GM19452 (cell line): ENCODE measurements at regions not wholly inside any gene's neighbourhood (a gene's known extent, or its start where the extent isn't known, plus 50 kb on each side); places are given as distances from the start of the nearest gene placed in this dataset.

Experiments
- ATAC-seq: cut with Tn5 transposase; IDR thresholded peaks from one replicate; pipeline ENCODE4 v1.9.1; 2021; ENCODE audit not compliant: unreplicated experiment

- no peak for ATAC-seq
Measured at GRCh38 chr5:125836256-125836655, 587.0 kb upstream of the GRAMD2B start.

- ATAC-seq: no peak
Measured at GRCh38 chr5:125837866-125838265, 585.3 kb upstream of the GRAMD2B start.

GRCh38 chr5:125847561-125847960 is 575.6 kb upstream of the GRAMD2B start:
- no peak for ATAC-seq

GRCh38 chr5:125848751-125849150 is 574.5 kb upstream of the GRAMD2B start:
- ATAC-seq: no peak

- ATAC-seq: no peak
Measured at GRCh38 chr5:125856949-125857348, 566.3 kb upstream of the GRAMD2B start.

- ATAC-seq: no peak
Measured at GRCh38 chr5:125863579-125863978, 559.6 kb upstream of the GRAMD2B start.

GRCh38 chr5:125865166-125865815 is 557.9 kb upstream of the GRAMD2B start:
- ATAC-seq: no peak

GRCh38 chr5:125868036-125868435 is 555.2 kb upstream of the GRAMD2B start:
- ATAC-seq: no peak

- ATAC-seq: no peak
Measured at GRCh38 chr5:125870256-125870655, 553.0 kb upstream of the GRAMD2B start.

- no peak for ATAC-seq
Measured at GRCh38 chr5:125874057-125874456, 549.2 kb upstream of the GRAMD2B start.

GRCh38 chr5:125874717-125875116 is 548.5 kb upstream of the GRAMD2B start:
- no peak for ATAC-seq

- ATAC-seq: no peak
Measured at GRCh38 chr5:125877248-125877647, 546.0 kb upstream of the GRAMD2B start.

GRCh38 chr5:125882061-125882460 is 541.1 kb upstream of the GRAMD2B start:
- no peak for ATAC-seq

- ATAC-seq: no peak
Measured at GRCh38 chr5:125883223-125883622, 540.0 kb upstream of the GRAMD2B start.

- no peak for ATAC-seq
Measured at GRCh38 chr5:125888358-125888757, 534.9 kb upstream of the GRAMD2B start.

- no peak for ATAC-seq
Measured at GRCh38 chr5:125890511-125890931, 532.7 kb upstream of the GRAMD2B start.

- ATAC-seq: no peak
Measured at GRCh38 chr5:125891061-125891725, 532.0 kb upstream of the GRAMD2B start.

- no peak for ATAC-seq
Measured at GRCh38 chr5:125894383-125894782, 528.8 kb upstream of the GRAMD2B start.

GRCh38 chr5:125896368-125896767 is 526.8 kb upstream of the GRAMD2B start:
- no peak for ATAC-seq

- no peak for ATAC-seq
Measured at GRCh38 chr5:125897089-125897488, 526.1 kb upstream of the GRAMD2B start.

- ATAC-seq: no peak
Measured at GRCh38 chr5:125898851-125899405, 524.3 kb upstream of the GRAMD2B start.

- no peak for ATAC-seq
Measured at GRCh38 chr5:125912028-125912427, 511.2 kb upstream of the GRAMD2B start.
